Mesendoderm (in vitro differentiated cells): ENCODE measurements at regions not wholly inside any gene's neighbourhood (a gene's known extent, or its start where the extent isn't known, plus 50 kb on each side); places are given as distances from the start of the nearest gene placed in this dataset.

ENCODE experiments used
- DNase-seq: peaks from one replicate; pipeline ENCODE4 v3.0.0; 2013
- H2AK5ac ChIP-seq: 2 replicates; pipeline ENCODE4 v1.6.1; 2013; ENCODE audit warnings: low read length, inconsistent platforms
- H2BK120ac ChIP-seq: 2 replicates; pipeline ENCODE4 v1.6.1; 2013; ENCODE audit warnings: low read depth, mild to moderate bottlenecking, low read length, moderate library complexity, mixed read lengths
- H2BK15ac ChIP-seq: replicated peaks from 2 replicates; pipeline ENCODE4 v1.6.1; 2013; ENCODE audit warnings: low read depth, mild to moderate bottlenecking, moderate library complexity
- H2BK5ac ChIP-seq: 2 replicates; pipeline ENCODE4 v1.6.1; 2013; ENCODE audit warnings: low read length, inconsistent platforms
- H3K18ac ChIP-seq: 2 replicates; pipeline ENCODE4 v1.6.1; 2013; ENCODE audit warnings: mild to moderate bottlenecking, low read length, mixed read lengths
- H3K23ac ChIP-seq: one replicate; pipeline ENCODE4 v1.6.1; 2013; ENCODE audit warnings: low read length
- H3K27ac ChIP-seq: 2 replicates; pipeline ENCODE4 v1.5.1; 2013; ENCODE audit warnings: low read depth, mild to moderate bottlenecking, inconsistent platforms, low read length, moderate library complexity
- H3K27me3 ChIP-seq: 2 replicates; pipeline ENCODE4 v1.6.1; 2013; ENCODE audit warnings: low read length, control low read depth, mild to moderate bottlenecking, inconsistent platforms; ENCODE audit not compliant: insufficient read depth, poor library complexity
- H3K36me3 ChIP-seq: 2 replicates; pipeline ENCODE4 v1.6.1; 2013; ENCODE audit warnings: low read length, inconsistent platforms; ENCODE audit not compliant: control insufficient read depth, insufficient read depth
- H3K4ac ChIP-seq: one replicate; pipeline ENCODE4 v1.6.1; 2013; ENCODE audit warnings: low read depth, mild to moderate bottlenecking, low read length, moderate library complexity
- H3K4me1 ChIP-seq: 2 replicates; pipeline ENCODE4 v1.6.1; 2013; ENCODE audit warnings: low read depth, low read length, inconsistent platforms; ENCODE audit not compliant: control insufficient read depth
- H3K4me2 ChIP-seq: 2 replicates; pipeline ENCODE4 v1.6.1; 2013; ENCODE audit warnings: low read length
- H3K4me3 ChIP-seq: 2 replicates; pipeline ENCODE4 v1.5.1; 2013; ENCODE audit warnings: mild to moderate bottlenecking, low read length
- H3K56ac ChIP-seq: one replicate; pipeline ENCODE4 v1.6.1; 2013; ENCODE audit warnings: low read length
- H3K79me1 ChIP-seq: 2 replicates; pipeline ENCODE4 v1.6.1; 2013; ENCODE audit warnings: low read length, inconsistent platforms
- H3K79me2 ChIP-seq: 2 replicates; pipeline ENCODE4 v1.6.1; 2013; ENCODE audit warnings: mild to moderate bottlenecking, low read length; ENCODE audit not compliant: control insufficient read depth, insufficient read depth
- H3K9ac ChIP-seq: 2 replicates; pipeline ENCODE4 v1.6.1; 2013; ENCODE audit warnings: low read length, inconsistent platforms
- H4K5ac ChIP-seq: one replicate; pipeline ENCODE4 v1.6.1; 2013; ENCODE audit warnings: low read length
- H4K8ac ChIP-seq: one replicate; pipeline ENCODE4 v1.6.1; 2013; ENCODE audit warnings: low read depth, mild to moderate bottlenecking, control low read depth, low read length, moderate library complexity
- WGBS: extraction: QIAGEN DNeasy Blood & Tissue Kit; methylation state at CpG from one replicate; pipeline ENCODE4 v1.1.7; 2013; ENCODE audit warnings: low lambda C conversion rate, missing lambda C conversion rate; ENCODE audit not compliant: insufficient coverage; ENCODE audit errors: extremely low coverage; 5-methylcytosine and 5-hydroxymethylcytosine counted together

- Histone ChIP-seq H4K8ac (no peak overlapping the region), H3K56ac (no peak overlapping the region), H3K79me1 (no peaks in the 10 kb centered on the region), H3K4me2 (no peak overlapping the region), H3K79me2 (no peaks in the 10 kb centered on the region), H3K4me3 (no peak overlapping the region), H2BK120ac (no peak overlapping the region), H2BK15ac (no peak overlapping the region), H2AK5ac (no peak overlapping the region), H3K4me1 (no peaks in the 10 kb centered on the region), H3K27ac (no peak overlapping the region), H3K4ac (no peak overlapping the region), H3K23ac (no peak overlapping the region), H3K9ac (no peak overlapping the region), H3K27me3 (no peaks in the 10 kb centered on the region), H3K36me3 (no peaks in the 10 kb centered on the region), H2BK5ac (no peak overlapping the region), H3K18ac (no peak overlapping the region), H4K5ac (no peak overlapping the region)
- WGBS: no CpG with 5 or more reads among the region's 1 CpG
- no peak for DNase-seq
Measured at GRCh38 chr2:193808877-193809276, 1614.1 kb upstream of the TMEFF2 start.

- Histone ChIP-seq H3K36me3 (no peaks in the 10 kb centered on the region), H2BK120ac (no peak overlapping the region)
Measured at GRCh38 chr2:193806088-193806774, 1611.5 kb upstream of the TMEFF2 start.

GRCh38 chr2:193796847-193797246 lies 1602.1 kb upstream of the TMEFF2 start:
- H3K4me2 ChIP-seq: no peak overlapping the region
- no peak overlapping the region for H3K18ac ChIP-seq
- no peaks in the 10 kb centered on the region for H3K36me3 ChIP-seq
- no peaks in the 10 kb centered on the region for H3K79me1 ChIP-seq
- H4K5ac ChIP-seq: no peak overlapping the region
- H3K79me2 ChIP-seq: no peaks in the 10 kb centered on the region
- H3K4me3 ChIP-seq: no peak overlapping the region
- no peak overlapping the region for H3K4ac ChIP-seq
- no peak overlapping the region for H3K23ac ChIP-seq
- no peaks in the 10 kb centered on the region for H3K4me1 ChIP-seq
- H2AK5ac ChIP-seq: no peak overlapping the region
- H3K27ac ChIP-seq: no peak overlapping the region
- H2BK120ac ChIP-seq: no peak overlapping the region
- WGBS: no CpG with 5 or more reads among the region's 1 CpG
- no peak overlapping the region for H3K56ac ChIP-seq
- no peaks in the 10 kb centered on the region for H3K27me3 ChIP-seq
- H4K8ac ChIP-seq: no peak overlapping the region
- DNase-seq: no peak
- no peak overlapping the region for H2BK5ac ChIP-seq
- H3K9ac ChIP-seq: no peak overlapping the region
- H2BK15ac ChIP-seq: no peak overlapping the region

More at GRCh38 chr2:193806088-193806774, 1611.5 kb upstream of the TMEFF2 start:
- Histone ChIP-seq H2AK5ac (no peak overlapping the region), H4K8ac (no peak overlapping the region), H3K27ac (no peak overlapping the region), H3K9ac (no peak overlapping the region), H3K27me3 (no peaks in the 10 kb centered on the region), H3K79me2 (no peaks in the 10 kb centered on the region), H3K56ac (no peak overlapping the region), H2BK5ac (no peak overlapping the region), H3K18ac (no peak overlapping the region), H2BK15ac (no peak overlapping the region), H3K4me2 (no peak overlapping the region), H3K4me3 (no peak overlapping the region), H3K23ac (no peak overlapping the region), H3K79me1 (no peaks in the 10 kb centered on the region), H3K4ac (no peak overlapping the region), H3K4me1 (no peaks in the 10 kb centered on the region), H4K5ac (no peak overlapping the region)
- DNase-seq: no peak
- WGBS: no CpG with 5 or more reads among the region's 6 CpGs

GRCh38 chr2:193793914-193794313 lies 1599.2 kb upstream of the TMEFF2 start:
- no peak overlapping the region for H3K18ac ChIP-seq
- H3K4me3 ChIP-seq: no peak overlapping the region
- no peak for DNase-seq
- H3K79me2 ChIP-seq: no peaks in the 10 kb centered on the region
- H2BK5ac ChIP-seq: no peak overlapping the region
- no peaks in the 10 kb centered on the region for H3K36me3 ChIP-seq
- no peaks in the 10 kb centered on the region for H3K4me1 ChIP-seq
- H3K23ac ChIP-seq: no peak overlapping the region
- H3K79me1 ChIP-seq: no peaks in the 10 kb centered on the region
- H3K27ac ChIP-seq: no peak overlapping the region
- no peak overlapping the region for H2AK5ac ChIP-seq
- no peak overlapping the region for H2BK15ac ChIP-seq
- no peak overlapping the region for H3K56ac ChIP-seq
- no peak overlapping the region for H4K8ac ChIP-seq
- H3K27me3 ChIP-seq: no peaks in the 10 kb centered on the region
- no CpG with 5 or more reads among the region's 6 CpGs for WGBS
- no peak overlapping the region for H3K4ac ChIP-seq
- H4K5ac ChIP-seq: no peak overlapping the region
- H3K4me2 ChIP-seq: no peak overlapping the region
- H2BK120ac ChIP-seq: no peak overlapping the region
- H3K9ac ChIP-seq: no peak overlapping the region

- Histone ChIP-seq H3K18ac (no peak overlapping the region), H2AK5ac (no peak overlapping the region), H3K4me3 (no peak overlapping the region), H3K4ac (no peak overlapping the region), H2BK15ac (no peak overlapping the region), H4K8ac (no peak overlapping the region), H3K23ac (no peak overlapping the region), H3K79me2 (no peaks in the 10 kb centered on the region), H4K5ac (no peak overlapping the region), H3K27me3 (no peaks in the 10 kb centered on the region), H2BK5ac (no peak overlapping the region), H3K27ac (no peak overlapping the region), H3K4me1 (no peaks in the 10 kb centered on the region), H3K56ac (no peak overlapping the region), H3K36me3 (no peaks in the 10 kb centered on the region), H3K4me2 (no peak overlapping the region), H3K9ac (no peak overlapping the region), H3K79me1 (no peaks in the 10 kb centered on the region), H2BK120ac (no peak overlapping the region)
- WGBS: no CpG with 5 or more reads among the region's 2 CpGs
- no peak for DNase-seq
Measured at GRCh38 chr2:193783681-193784080, 1588.9 kb upstream of the TMEFF2 start.

- H2BK5ac ChIP-seq: no peak overlapping the region
- no peaks in the 10 kb centered on the region for H3K4me1 ChIP-seq
- no CpG with 5 or more reads among the region's 4 CpGs for WGBS
- H3K9ac ChIP-seq: no peak overlapping the region
- no peak overlapping the region for H3K4me3 ChIP-seq
- H3K56ac ChIP-seq: no peak overlapping the region
- no peak overlapping the region for H3K4me2 ChIP-seq
- no peaks in the 10 kb centered on the region for H3K27me3 ChIP-seq
- no peak overlapping the region for H2BK15ac ChIP-seq
- H2BK120ac ChIP-seq: no peak overlapping the region
- H3K27ac ChIP-seq: no peak overlapping the region
- H3K18ac ChIP-seq: no peak overlapping the region
- H3K23ac ChIP-seq: no peak overlapping the region
- H3K79me2 ChIP-seq: no peaks in the 10 kb centered on the region
- H4K8ac ChIP-seq: no peak overlapping the region
- no peaks in the 10 kb centered on the region for H3K36me3 ChIP-seq
- no peak overlapping the region for H4K5ac ChIP-seq
- H3K4ac ChIP-seq: no peak overlapping the region
- no peak for DNase-seq
- H3K79me1 ChIP-seq: no peaks in the 10 kb centered on the region
- H2AK5ac ChIP-seq: no peak overlapping the region
Measured at GRCh38 chr2:193778293-193778692, 1583.6 kb upstream of the TMEFF2 start.
